B cell (primary cell): ENCODE measurements at regions not wholly inside any gene's neighbourhood (a gene's known extent, or its start where the extent isn't known, plus 50 kb on each side); places are given as distances from the start of the nearest gene placed in this dataset.

Experiments used
- CTCF ChIP-seq: fragments of 200-600 bp; IDR thresholded peaks from one replicate; pipeline ENCODE4 v1.8.0; 2022; ENCODE audit warnings: antibody characterized with exemption, mild to moderate bottlenecking
- EZH2 ChIP-seq: IDR thresholded peaks from 2 replicates; pipeline ENCODE4 v1.6.1; 2012; ENCODE audit warnings: borderline replicate concordance, low read depth, mild to moderate bottlenecking, moderate library complexity, low read length; ENCODE audit not compliant: insufficient read depth, poor library complexity, severe bottlenecking

DNA sequence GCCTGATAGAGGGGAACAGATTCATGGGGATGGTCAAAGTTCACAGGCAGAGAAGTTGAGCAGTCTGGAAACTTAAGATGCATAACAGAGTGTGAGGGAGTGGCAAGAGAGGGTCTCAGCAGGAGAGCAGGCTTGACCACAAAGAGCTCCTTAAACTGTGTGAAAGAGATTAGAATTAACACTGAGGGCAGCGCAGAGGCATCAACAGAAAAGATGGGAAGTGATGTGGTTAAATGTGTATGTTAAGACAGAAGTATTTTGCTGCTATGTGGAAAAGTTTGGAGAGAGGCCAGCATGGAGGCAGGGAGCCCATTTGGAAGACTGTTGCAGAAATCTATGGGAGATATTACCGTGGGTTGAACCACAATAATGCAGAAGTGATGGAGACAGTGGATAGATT, 122.7 kb upstream of the LMNTD1 start:
- TF ChIP-seq CTCF (no peak), EZH2 (no peak)
